Stimulated activated CD4-positive, alpha-beta T cell treated with anti-CD3 and anti-CD28 coated beads, Interleukin-4, amount 100 ng/mL, for 4 hours (primary cell): ENCODE measurements at regions not wholly inside any gene's neighbourhood (a gene's known extent, or its start where the extent isn't known, plus 50 kb on each side); places are given as distances from the start of the nearest gene placed in this dataset.
"Not testable (repeated sequence)": the region's sequence is repeated elsewhere in the genome, so short reads cannot be mapped to it uniquely, and the experiment has no call there.

Experiments used
- DNase-seq, 2 experiments: peaks; one replicate each; pipeline ENCODE4 v3.0.0-alpha.2; 2020

DNA sequence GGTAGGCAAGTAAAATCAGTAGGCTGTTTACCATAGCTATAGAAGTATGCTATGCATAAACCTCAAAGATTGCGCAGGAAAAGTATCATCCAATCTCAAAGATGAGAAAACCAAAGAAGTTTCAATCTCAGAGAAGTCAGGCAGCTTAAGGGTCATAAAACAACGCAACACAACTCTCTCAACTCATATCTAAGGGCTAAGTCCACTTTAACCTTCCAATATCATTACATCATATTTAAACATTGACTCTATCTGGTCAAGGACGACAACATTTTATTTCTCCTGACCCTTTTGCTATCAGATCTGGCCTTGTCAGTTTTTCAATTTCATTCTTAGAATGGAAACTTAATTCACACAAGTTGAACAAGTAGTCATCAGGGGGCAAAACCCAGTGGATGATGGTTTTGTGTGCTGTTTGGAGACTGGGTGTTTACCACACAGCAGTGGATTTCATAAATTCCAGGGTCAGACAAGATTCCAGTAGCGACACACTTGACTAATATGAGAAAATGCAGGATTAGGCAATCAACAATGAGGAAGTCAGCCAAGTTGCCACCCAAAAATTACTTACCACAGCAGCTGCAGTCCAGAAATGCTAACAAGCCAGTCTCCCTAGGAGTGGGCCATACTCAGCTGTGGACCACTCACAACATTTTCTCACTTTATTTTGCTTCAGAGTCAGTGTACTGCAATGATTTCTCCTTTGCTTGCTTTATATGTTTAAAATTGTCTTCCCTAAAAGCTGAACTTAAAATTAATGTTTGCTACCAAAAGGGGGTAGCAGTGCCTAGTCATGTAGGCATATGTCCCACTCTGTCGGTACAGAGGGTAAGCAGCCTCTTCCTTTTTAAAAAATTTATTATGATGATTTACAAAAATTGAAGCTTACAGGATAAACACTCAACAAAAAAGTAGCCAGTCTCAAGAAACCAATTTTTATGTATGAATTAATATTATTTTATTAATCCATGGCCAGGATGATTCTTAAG is 131.9 kb upstream of the NBPF9 start:
- not testable (repeated sequence) for DNase-seq

GRCh38 chr1:149237515-149237914 is 134.2 kb upstream of the NBPF9 start:
- DNase-seq = not testable (repeated sequence)

DNA sequence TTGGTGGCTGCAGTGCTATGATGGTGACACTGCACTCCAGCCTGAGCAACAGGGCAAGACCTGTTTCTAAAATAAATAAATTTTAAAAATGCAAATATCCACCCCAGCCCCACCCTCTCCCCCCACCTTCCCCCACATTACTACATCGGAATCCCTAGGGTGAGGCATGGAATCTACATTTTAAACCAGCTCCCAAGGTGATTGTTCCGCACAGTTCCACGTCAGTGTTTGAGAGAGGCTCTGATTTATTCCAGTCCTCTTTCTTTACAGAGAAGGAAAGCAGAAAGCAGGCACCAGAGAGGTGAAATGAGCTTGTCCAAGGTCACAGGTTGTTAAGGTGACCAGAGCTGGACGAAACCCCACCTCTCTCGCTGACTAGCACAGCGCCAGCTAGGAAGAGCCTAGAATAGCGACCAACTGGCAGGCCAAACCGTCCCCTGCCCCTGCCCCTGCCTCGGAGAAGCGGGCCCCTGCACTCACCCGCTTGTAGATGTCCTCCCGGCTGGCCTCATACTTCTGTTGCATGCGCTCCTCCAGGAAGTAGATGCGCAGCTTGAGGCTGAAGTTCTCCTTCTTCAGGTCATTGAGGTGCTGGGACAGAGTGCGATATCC is 136.7 kb upstream of the NBPF9 start:
- not testable (repeated sequence) for DNase-seq

- DNase-seq = not testable (repeated sequence)
Measured at GRCh38 chr1:149240530-149240929, 137.2 kb upstream of the NBPF9 start.

DNA sequence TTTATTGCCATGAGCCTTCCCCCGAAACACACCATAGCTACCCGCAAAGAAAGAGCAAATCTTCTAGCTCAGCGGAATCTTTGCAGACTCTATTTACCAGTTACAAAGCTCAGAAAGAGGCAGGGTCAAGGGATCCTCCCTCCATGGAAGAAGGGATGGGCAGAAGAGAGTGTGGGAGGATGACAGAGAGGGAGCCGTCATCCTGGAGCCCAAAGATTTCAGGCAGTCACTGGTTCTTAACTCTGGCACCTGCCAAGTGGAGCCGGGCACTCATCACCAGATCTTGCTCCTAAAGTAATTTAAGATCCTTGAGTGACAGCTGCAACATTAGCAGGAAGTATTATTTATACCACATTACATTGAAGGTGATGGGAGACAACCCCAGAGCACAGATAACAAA is 137.9 kb upstream of the NBPF9 start:
- not testable (repeated sequence) for DNase-seq

DNA sequence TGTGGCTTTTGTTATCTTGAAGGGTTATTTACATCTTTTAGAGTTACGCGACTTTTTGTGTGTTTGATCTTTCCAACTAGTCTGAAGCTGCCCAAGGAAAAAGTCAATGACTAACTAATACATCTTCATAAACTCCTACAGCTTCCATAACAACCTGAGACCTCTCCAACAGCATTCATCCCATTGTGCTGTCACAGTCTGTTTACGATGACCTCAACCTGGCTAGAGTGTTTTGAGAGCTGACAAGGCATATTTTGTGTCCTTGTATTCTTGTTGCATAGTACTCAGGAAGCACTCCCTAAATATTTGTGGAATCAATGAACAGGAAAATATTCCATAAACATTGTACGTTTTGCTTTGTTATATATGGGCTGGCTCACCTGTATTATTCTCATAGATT is 140.2 kb upstream of the NBPF9 start:
- DNase-seq = not testable (repeated sequence)

DNA sequence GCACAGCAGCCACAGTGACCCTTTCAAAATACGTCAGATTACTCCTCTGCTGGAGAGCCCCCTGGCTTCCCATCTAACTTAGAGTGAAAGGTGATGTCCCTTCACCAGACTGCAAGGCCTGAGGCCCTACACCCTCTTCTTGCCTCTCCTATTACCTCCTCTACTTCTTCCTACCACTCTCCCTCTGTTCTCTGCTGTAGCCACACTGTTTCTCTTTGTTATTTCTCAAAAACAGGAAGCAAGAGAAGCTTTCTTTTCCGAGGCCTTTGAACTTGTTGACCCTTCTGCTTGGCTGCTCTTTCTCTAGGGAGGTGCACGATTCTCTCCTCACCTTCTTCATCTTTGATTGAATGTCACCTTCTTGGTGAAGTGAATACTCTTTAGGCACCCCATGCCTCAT is 141.3 kb upstream of the NBPF9 start:
- not testable (repeated sequence) for DNase-seq

- DNase-seq = not testable (repeated sequence)
Measured at GRCh38 chr1:149246212-149246611, 142.9 kb upstream of the NBPF9 start.

DNA sequence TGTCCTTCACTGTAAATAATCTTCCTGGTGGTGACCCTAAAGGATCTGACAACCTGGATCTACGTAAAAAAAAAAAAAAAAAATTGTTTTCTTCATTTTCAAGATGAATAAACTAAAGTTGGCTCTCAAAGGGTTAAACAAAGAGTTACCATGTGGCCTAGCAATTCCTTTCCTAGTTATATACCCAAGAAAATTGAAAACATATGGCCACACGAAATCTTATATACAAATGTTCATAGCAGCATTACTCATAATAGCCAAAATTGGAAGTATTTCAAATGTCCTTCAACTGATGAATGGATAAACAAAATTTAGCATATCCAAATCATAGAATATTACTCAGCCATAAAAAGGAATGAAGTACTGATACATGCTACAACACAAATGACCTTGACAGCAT is 145.3 kb upstream of the NBPF9 start:
- not testable (repeated sequence) for DNase-seq

DNA sequence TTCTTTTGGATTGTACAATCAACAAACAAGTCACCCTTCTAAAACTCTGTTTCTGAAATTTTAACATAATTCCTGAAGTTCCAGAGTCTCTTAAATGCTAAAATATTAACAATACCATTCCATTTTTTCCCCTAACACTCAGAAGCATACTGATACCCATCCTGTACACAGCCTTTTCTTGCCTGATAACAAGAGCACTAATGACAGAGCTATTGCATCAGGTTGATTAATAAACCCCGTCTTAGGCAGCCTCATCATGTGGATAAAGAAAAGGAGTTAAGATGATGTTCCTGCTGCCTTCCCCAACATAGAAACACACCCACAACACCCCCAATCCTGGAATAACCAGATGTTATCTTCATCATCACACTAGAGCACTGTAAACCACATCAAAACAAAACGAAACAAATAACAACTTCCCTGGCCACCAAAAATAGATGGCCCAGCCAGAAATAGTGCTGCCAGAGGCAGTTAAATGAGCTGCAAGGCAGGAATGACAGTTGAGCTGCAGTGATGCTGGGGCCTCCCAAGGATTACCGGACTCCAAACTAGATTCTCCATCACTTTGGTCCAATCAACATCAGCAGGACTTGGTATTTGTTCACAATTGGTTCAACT is 146.6 kb upstream of the NBPF9 start:
- not testable (repeated sequence) for DNase-seq

DNA sequence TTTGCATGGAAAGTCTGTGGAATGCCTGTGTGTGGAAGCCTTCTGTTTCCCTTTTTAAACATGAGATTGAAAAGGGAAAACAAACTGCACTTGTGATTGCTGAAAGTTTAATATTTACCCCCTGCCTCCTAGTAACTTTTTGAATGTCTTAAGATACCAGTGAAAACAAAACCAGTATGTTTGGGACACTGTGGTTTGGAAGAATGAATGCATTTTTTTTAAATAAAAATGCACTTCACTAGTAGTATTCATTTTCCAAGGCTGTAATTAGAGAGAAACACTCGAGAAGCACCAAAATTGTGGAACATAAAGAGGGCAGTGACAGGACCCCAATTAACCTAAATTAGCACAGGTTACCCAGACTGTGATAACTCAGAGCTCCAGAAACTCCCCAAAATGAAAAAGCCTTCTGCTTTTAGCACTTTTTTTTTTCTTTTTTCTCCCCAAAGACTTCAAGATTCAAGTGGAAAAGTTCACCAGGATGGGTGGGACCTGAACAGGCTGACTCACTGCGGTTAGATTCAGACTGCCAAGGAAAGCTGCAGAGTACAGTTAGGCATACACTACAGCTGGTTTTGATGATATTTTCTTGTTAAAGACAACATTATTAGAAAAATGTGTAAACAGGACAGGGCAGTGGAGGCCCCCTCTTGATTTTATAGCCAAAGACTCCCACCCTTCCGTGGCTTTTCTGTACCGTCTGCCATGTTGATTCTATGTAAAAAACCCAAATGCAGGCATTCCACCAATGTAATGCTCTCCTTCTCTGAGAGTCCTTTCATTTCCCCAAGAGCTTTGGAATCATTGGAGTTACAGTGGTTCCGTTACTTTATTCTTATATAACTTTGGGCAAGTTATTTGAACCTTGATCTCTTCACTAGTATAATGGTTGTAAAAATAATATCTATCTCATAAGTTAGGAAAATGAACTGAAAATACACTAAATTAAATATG is 151.8 kb upstream of the NBPF9 start:
- DNase-seq = not testable (repeated sequence)

GRCh38 chr1:149260284-149260683 is 156.9 kb upstream of the NBPF9 start:
- not testable (repeated sequence) for DNase-seq

- DNase-seq = not testable (repeated sequence)
Measured at GRCh38 chr1:149260736-149261340, 157.5 kb upstream of the NBPF9 start.

- not testable (repeated sequence) for DNase-seq
Measured at GRCh38 chr1:149267287-149267686, 163.9 kb upstream of the NBPF9 start.

DNA sequence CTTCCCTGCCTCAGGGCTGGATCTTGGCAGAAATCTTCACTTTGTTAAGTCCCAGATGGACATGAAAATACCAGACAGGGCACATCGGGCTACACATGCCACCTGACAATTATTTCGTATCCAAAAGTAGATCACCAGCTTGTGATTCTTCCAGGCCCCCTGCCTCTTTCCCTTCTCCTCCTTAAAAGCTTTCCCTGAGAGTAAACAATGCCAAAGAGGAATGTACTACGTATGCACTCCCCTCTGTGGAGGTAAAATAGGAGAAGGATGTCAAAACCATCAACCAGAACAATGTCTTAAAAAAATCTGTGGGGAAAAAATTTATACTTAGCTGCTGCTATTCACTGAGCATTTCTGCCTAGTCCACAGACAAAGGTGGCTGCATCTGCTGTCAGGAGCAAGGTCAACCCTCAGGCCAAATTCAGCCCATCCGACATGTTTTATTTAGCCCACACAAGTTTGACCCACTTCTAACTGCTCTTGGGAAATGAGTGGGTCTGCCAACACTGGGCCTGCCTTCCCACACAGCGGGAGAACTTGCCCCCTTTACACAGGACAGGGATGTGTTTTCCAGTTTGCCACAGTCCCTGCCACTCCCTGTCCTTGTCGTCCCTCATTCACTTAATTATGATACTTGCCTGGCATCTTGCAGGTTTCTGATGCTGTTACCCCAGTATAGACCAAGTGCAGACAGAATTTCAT is 165.8 kb upstream of the NBPF9 start:
- DNase-seq = not testable (repeated sequence)

DNA sequence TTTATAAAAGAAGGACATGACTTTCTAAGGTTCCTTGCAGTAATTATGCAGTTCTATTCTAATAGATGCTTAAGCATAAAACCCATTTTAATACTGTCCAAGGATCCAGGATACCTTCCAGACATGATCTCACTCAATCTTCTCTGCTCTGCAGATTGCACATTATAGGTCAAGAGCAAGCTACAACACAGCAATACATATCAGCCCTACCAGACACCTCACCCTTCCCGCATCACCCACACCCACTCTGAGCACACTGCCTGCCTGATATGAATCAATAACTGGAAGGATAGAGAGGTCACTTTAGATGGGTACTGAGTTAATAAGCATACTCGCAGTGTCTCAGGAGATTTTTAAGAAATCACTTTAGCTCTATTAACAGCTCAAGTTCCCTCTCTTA is 166.5 kb upstream of the NBPF9 start:
- not testable (repeated sequence) for DNase-seq

DNA sequence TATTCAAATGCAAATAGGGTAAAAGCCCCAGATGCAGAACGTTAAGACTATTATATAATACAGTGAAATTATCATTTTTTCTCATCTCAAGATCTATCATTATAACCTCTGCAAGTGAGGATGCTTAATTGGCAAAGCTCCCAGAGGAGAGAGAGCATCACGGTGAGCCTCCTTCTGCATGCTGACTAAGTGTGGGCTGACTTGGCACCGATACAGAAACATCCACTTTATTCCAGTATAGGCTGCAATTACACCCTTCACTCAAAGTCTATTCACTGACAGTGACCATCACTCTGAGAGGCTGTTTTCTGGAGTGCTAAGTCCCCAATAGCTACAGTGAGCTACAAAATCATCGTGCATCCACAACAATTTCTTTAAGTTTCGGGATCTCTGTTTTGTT is 171.1 kb upstream of the NBPF9 start:
- not testable (repeated sequence) for DNase-seq

- not testable (repeated sequence) for DNase-seq
Measured at GRCh38 chr1:149275802-149276201, 172.5 kb upstream of the NBPF9 start.

GRCh38 chr1:149276496-149276895 is 173.1 kb upstream of the NBPF9 start:
- DNase-seq = not testable (repeated sequence)

DNA sequence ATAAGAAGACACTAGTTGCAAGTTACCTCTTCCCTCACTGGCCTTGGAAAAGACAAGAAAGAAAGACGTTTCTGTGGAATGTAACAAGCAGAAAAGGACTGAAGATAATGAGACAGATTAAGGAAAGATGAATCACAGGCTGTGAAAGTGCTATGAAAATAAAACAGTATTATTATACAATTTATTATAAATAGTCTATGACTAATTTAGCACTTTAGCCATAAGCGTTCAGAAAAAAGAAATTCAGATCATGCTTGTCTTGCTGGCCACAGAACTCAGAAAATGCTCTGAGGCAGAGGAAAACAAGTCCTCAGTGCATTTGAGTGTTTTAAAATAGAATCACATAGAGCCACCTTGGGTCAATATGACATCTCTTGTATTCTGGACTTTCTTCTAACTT is 174.8 kb upstream of the NBPF9 start:
- DNase-seq = not testable (repeated sequence)

GRCh38 chr1:149279015-149279414 is 175.7 kb upstream of the NBPF9 start:
- not testable (repeated sequence) for DNase-seq
